Stimulated activated effector memory CD8-positive, alpha-beta T cell treated with anti-CD3 and anti-CD28 coated beads, Interleukin-12 subunit alpha, Interleukin-12 subunit beta, amount 100 ng/mL, for 72 hours (primary cell): ENCODE measurements at regions not wholly inside any gene's neighbourhood (a gene's known extent, or its start where the extent isn't known, plus 50 kb on each side); places are given as distances from the start of the nearest gene placed in this dataset.
"Not testable (repeated sequence)": the region's sequence is repeated elsewhere in the genome, so short reads cannot be mapped to it uniquely, and the experiment has no call there.

Experiments
- ATAC-seq: fragments of 150-1000 bp; cut with Tn5 transposase; 2 replicates; pipeline ENCODE4 v1.10.0; 2021
- DNase-seq, 2 donors: peaks; one replicate each; pipeline ENCODE4 v3.0.0; 2021 to 2022; ENCODE audit warnings: low spot score in 2 of 2
- H3K27ac Mint-ChIP-seq: one replicate; pipeline ENCODE4 v1.8.0; 2022; ENCODE audit warnings: mild to moderate bottlenecking, mixed read lengths
- H3K36me3 Mint-ChIP-seq: one replicate; pipeline ENCODE4 v1.8.0; 2022; ENCODE audit warnings: mild to moderate bottlenecking, mixed read lengths
- H3K4me1 Mint-ChIP-seq: one replicate; pipeline ENCODE4 v1.8.0; 2022; ENCODE audit warnings: mixed read lengths
- H3K4me3 Mint-ChIP-seq: one replicate; pipeline ENCODE4 v1.8.0; 2022; ENCODE audit warnings: mild to moderate bottlenecking, mixed read lengths
- H3K9me3 Mint-ChIP-seq: one replicate; pipeline ENCODE4 v1.8.0; 2022; ENCODE audit warnings: mixed read lengths

- no peaks in the 10 kb centered on the region for H3K36me3 Mint-ChIP-seq
Measured at GRCh38 chr11:92168936-92169335, 55.7 kb upstream of the FAT3 start.

GRCh38 chr11:92167571-92167970, 57.0 kb upstream of the FAT3 start:
- H3K36me3 Mint-ChIP-seq: no peaks in the 10 kb centered on the region
- H3K4me1 Mint-ChIP-seq: no peaks in the 10 kb centered on the region
- no peak overlapping the region for H3K4me3 Mint-ChIP-seq
- DNase-seq (no peak), ATAC-seq (no peak)
- peaks cover 14% of the 10 kb centered on the region for H3K9me3 Mint-ChIP-seq
- H3K27ac Mint-ChIP-seq: no peak overlapping the region

More at GRCh38 chr11:92168936-92169335, 55.7 kb upstream of the FAT3 start:
- H3K9me3 Mint-ChIP-seq: peaks cover 12% of the 10 kb centered on the region
- no peak overlapping the region for H3K4me3 Mint-ChIP-seq
- no peaks in the 10 kb centered on the region for H3K4me1 Mint-ChIP-seq
- ATAC-seq (no peak), DNase-seq (no peak)
- H3K27ac Mint-ChIP-seq: no peak overlapping the region

GRCh38 chr11:92166335-92166734, 58.3 kb upstream of the FAT3 start:
- Mint-ChIP-seq H3K36me3 (no peaks in the 10 kb centered on the region), H3K4me3 (no peak overlapping the region), H3K9me3 (peaks cover 14% of the 10 kb centered on the region), H3K4me1 (no peaks in the 10 kb centered on the region), H3K27ac (no peak overlapping the region)
- no peak for DNase-seq
- ATAC-seq: no peak

GRCh38 chr11:92163879-92164278, 60.7 kb upstream of the FAT3 start:
- Mint-ChIP-seq H3K27ac (no peak overlapping the region), H3K4me1 (no peaks in the 10 kb centered on the region), H3K9me3 (peaks cover 13% of the 10 kb centered on the region), H3K4me3 (no peak overlapping the region), H3K36me3 (no peaks in the 10 kb centered on the region)
- no peak for DNase-seq
- no peak for ATAC-seq

- Mint-ChIP-seq H3K36me3 (no peaks in the 10 kb centered on the region), H3K4me3 (no peak overlapping the region), H3K9me3 (peaks cover 13% of the 10 kb centered on the region), H3K4me1 (no peaks in the 10 kb centered on the region), H3K27ac (no peak overlapping the region)
- no peak for DNase-seq
- no peak for ATAC-seq
Measured at GRCh38 chr11:92162776-92163175, 61.8 kb upstream of the FAT3 start.

- DNase-seq: no peak
- Mint-ChIP-seq H3K4me3 (no peak overlapping the region), H3K27ac (no peak overlapping the region), H3K36me3 (no peaks in the 10 kb centered on the region), H3K9me3 (peaks cover 10% of the 10 kb centered on the region), H3K4me1 (no peaks in the 10 kb centered on the region)
- ATAC-seq: no peak
Measured at GRCh38 chr11:92159931-92160330, 64.7 kb upstream of the FAT3 start.

GRCh38 chr11:92157390-92157789, 67.2 kb upstream of the FAT3 start:
- not testable (repeated sequence) for H3K27ac Mint-ChIP-seq, H3K4me3 Mint-ChIP-seq, H3K36me3 Mint-ChIP-seq, ATAC-seq, H3K4me1 Mint-ChIP-seq, H3K9me3 Mint-ChIP-seq, DNase-seq

- no peak overlapping the region for H3K4me3 Mint-ChIP-seq
- no peaks in the 10 kb centered on the region for H3K4me1 Mint-ChIP-seq
- H3K27ac Mint-ChIP-seq: no peak overlapping the region
- no peak for ATAC-seq
- no peaks in the 10 kb centered on the region for H3K36me3 Mint-ChIP-seq
- DNase-seq: no peak
- H3K9me3 Mint-ChIP-seq: peaks cover 10% of the 10 kb centered on the region
Measured at GRCh38 chr11:92154611-92155010, 70.0 kb upstream of the FAT3 start.

GRCh38 chr11:92154110-92154509, 70.5 kb upstream of the FAT3 start:
- Mint-ChIP-seq H3K4me3 (no peak overlapping the region), H3K4me1 (no peaks in the 10 kb centered on the region), H3K9me3 (peaks cover 10% of the 10 kb centered on the region), H3K27ac (no peak overlapping the region), H3K36me3 (no peaks in the 10 kb centered on the region)
- ATAC-seq (no peak), DNase-seq (no peak)

- no peak for ATAC-seq
- Mint-ChIP-seq H3K4me3 (no peak overlapping the region), H3K9me3 (peaks cover 10% of the 10 kb centered on the region), H3K27ac (no peak overlapping the region), H3K36me3 (no peaks in the 10 kb centered on the region), H3K4me1 (no peaks in the 10 kb centered on the region)
- no peak for DNase-seq
Measured at GRCh38 chr11:92153542-92153941, 71.1 kb upstream of the FAT3 start.

GRCh38 chr11:92152245-92152644, 72.4 kb upstream of the FAT3 start:
- Mint-ChIP-seq H3K9me3 (peaks cover 10% of the 10 kb centered on the region), H3K27ac (no peak overlapping the region), H3K4me3 (no peak overlapping the region), H3K36me3 (no peaks in the 10 kb centered on the region), H3K4me1 (no peaks in the 10 kb centered on the region)
- DNase-seq (no peak), ATAC-seq (no peak)

- Mint-ChIP-seq H3K4me1 (no peaks in the 10 kb centered on the region), H3K27ac (no peak overlapping the region), H3K36me3 (no peaks in the 10 kb centered on the region), H3K4me3 (no peak overlapping the region), H3K9me3 (peaks cover 10% of the 10 kb centered on the region)
- no peak for ATAC-seq
- DNase-seq: no peak
Measured at GRCh38 chr11:92149996-92150395, 74.6 kb upstream of the FAT3 start.

- no peak for ATAC-seq
- H3K9me3 Mint-ChIP-seq: peaks cover 10% of the 10 kb centered on the region
- no peak overlapping the region for H3K27ac Mint-ChIP-seq
- no peaks in the 10 kb centered on the region for H3K36me3 Mint-ChIP-seq
- no peaks in the 10 kb centered on the region for H3K4me1 Mint-ChIP-seq
- H3K4me3 Mint-ChIP-seq: no peak overlapping the region
- no peak for DNase-seq
Measured at GRCh38 chr11:92141725-92142124, 82.9 kb upstream of the FAT3 start.

GRCh38 chr11:92141159-92141558, 83.5 kb upstream of the FAT3 start:
- peaks cover 10% of the 10 kb centered on the region for H3K9me3 Mint-ChIP-seq
- H3K36me3 Mint-ChIP-seq: no peaks in the 10 kb centered on the region
- no peak for ATAC-seq
- H3K4me1 Mint-ChIP-seq: no peaks in the 10 kb centered on the region
- no peak overlapping the region for H3K27ac Mint-ChIP-seq
- H3K4me3 Mint-ChIP-seq: no peak overlapping the region
- no peak for DNase-seq

GRCh38 chr11:92140021-92140420, 84.6 kb upstream of the FAT3 start:
- ATAC-seq: no peak

GRCh38 chr11:92138296-92138695, 86.3 kb upstream of the FAT3 start:
- H3K9me3 Mint-ChIP-seq: peaks cover 19% of the 10 kb centered on the region
- H3K27ac Mint-ChIP-seq: no peak overlapping the region
- no peak overlapping the region for H3K4me3 Mint-ChIP-seq

More at GRCh38 chr11:92140021-92140420, 84.6 kb upstream of the FAT3 start:
- Mint-ChIP-seq H3K4me1 (no peaks in the 10 kb centered on the region), H3K4me3 (no peak overlapping the region), H3K27ac (no peak overlapping the region), H3K36me3 (no peaks in the 10 kb centered on the region), H3K9me3 (peaks cover 15% of the 10 kb centered on the region)
- DNase-seq: no peak

GRCh38 chr11:92137747-92138146, 86.9 kb upstream of the FAT3 start:
- ATAC-seq (no peak), DNase-seq (no peak)
- H3K9me3 Mint-ChIP-seq: peaks cover 15% of the 10 kb centered on the region
- no peak overlapping the region for H3K4me3 Mint-ChIP-seq
- no peaks in the 10 kb centered on the region for H3K36me3 Mint-ChIP-seq
- H3K27ac Mint-ChIP-seq: no peak overlapping the region
- H3K4me1 Mint-ChIP-seq: no peaks in the 10 kb centered on the region

More at GRCh38 chr11:92138296-92138695, 86.3 kb upstream of the FAT3 start:
- H3K36me3 Mint-ChIP-seq: no peaks in the 10 kb centered on the region
- no peak for DNase-seq
- no peaks in the 10 kb centered on the region for H3K4me1 Mint-ChIP-seq
- no peak for ATAC-seq
